LoVo (cell line): ENCODE measurements at regions not wholly inside any gene's neighbourhood (a gene's known extent, or its start where the extent isn't known, plus 50 kb on each side); places are given as distances from the start of the nearest gene placed in this dataset.

Experiments
- DNase-seq: peaks from one replicate; pipeline ENCODE4 v3.0.0-alpha.2; 2016; ENCODE audit warnings: low spot score

GRCh38 chr12:39125566-39125965 is 220.2 kb upstream of the CPNE8 start:
- DNase-seq = no peak

GRCh38 chr12:39124768-39125167 is 219.4 kb upstream of the CPNE8 start:
- DNase-seq = no peak

GRCh38 chr12:39123580-39124253 is 218.3 kb upstream of the CPNE8 start:
- DNase-seq = no peak

- no peak for DNase-seq
Measured at GRCh38 chr12:39122562-39123204, 217.3 kb upstream of the CPNE8 start.

- no peak for DNase-seq
Measured at GRCh38 chr12:39116861-39117260, 211.5 kb upstream of the CPNE8 start.

- DNase-seq = no peak
Measured at GRCh38 chr12:39112064-39112463, 206.7 kb upstream of the CPNE8 start.

GRCh38 chr12:39105111-39105510 is 199.7 kb upstream of the CPNE8 start:
- no peak for DNase-seq

- DNase-seq = peak; percentile 76
Measured at GRCh38 chr12:39103552-39104165, 198.3 kb upstream of the CPNE8 start.

GRCh38 chr12:39102474-39103209 is 197.3 kb upstream of the CPNE8 start:
- DNase-seq = no peak

GRCh38 chr12:39095636-39096330 is 190.4 kb upstream of the CPNE8 start:
- DNase-seq = no peak

GRCh38 chr12:39081910-39082309 is 176.5 kb upstream of the CPNE8 start:
- DNase-seq = no peak

GRCh38 chr12:39077226-39077625 is 171.8 kb upstream of the CPNE8 start:
- no peak for DNase-seq

GRCh38 chr12:39074063-39074462 is 168.7 kb upstream of the CPNE8 start:
- no peak for DNase-seq

- no peak for DNase-seq
Measured at GRCh38 chr12:39072658-39073057, 167.3 kb upstream of the CPNE8 start.

GRCh38 chr12:39071611-39072010 is 166.2 kb upstream of the CPNE8 start:
- DNase-seq = no peak

GRCh38 chr12:39070775-39071174 is 165.4 kb upstream of the CPNE8 start:
- DNase-seq = no peak

GRCh38 chr12:39065455-39065854 is 160.1 kb upstream of the CPNE8 start:
- DNase-seq = no peak

- no peak for DNase-seq
Measured at GRCh38 chr12:39064708-39065107, 159.3 kb upstream of the CPNE8 start.

GRCh38 chr12:39062266-39062996 is 157.0 kb upstream of the CPNE8 start:
- DNase-seq = no peak

- DNase-seq = no peak
Measured at GRCh38 chr12:39061576-39061975, 156.2 kb upstream of the CPNE8 start.

- DNase-seq = no peak
Measured at GRCh38 chr12:39048395-39048794, 143.0 kb upstream of the CPNE8 start.
